Subcutaneous abdominal adipose tissue (tissue), 5 donors: ENCODE measurements at regions not wholly inside any gene's neighbourhood (a gene's known extent, or its start where the extent isn't known, plus 50 kb on each side); places are given as distances from the start of the nearest gene placed in this dataset.

Experiments used
- H3K27ac ChIP-seq: one replicate; pipeline ENCODE4 v1.7.0; 2013; ENCODE audit warnings: low read depth, mild to moderate bottlenecking, inconsistent platforms, low read length, moderate library complexity
- H3K27me3 ChIP-seq, 5 donors: one replicate each; pipeline ENCODE4 v1.7.0; 2013; ENCODE audit warnings: low read length in 5 of 5, inconsistent platforms in 1 of 5; ENCODE audit not compliant: control insufficient read depth in 5 of 5, insufficient read depth in 4 of 5
- H3K36me3 ChIP-seq, 5 donors: one replicate each; pipeline ENCODE4 v1.7.0; 2013; ENCODE audit warnings: low read length in 5 of 5; ENCODE audit not compliant: control insufficient read depth in 5 of 5, insufficient read depth in 5 of 5
- H3K4me1 ChIP-seq, 5 donors: one replicate each; pipeline ENCODE4 v1.7.0; 2013; ENCODE audit warnings: low read length in 5 of 5, mild to moderate bottlenecking in 3 of 5, moderate library complexity in 1 of 5; ENCODE audit not compliant: control insufficient read depth in 5 of 5, insufficient read depth in 5 of 5
- H3K4me3 ChIP-seq, 5 donors: one replicate each; pipeline ENCODE4 v1.7.0; 2013; ENCODE audit warnings: low read length in 5 of 5, low read depth in 1 of 5
- H3K9ac ChIP-seq, 5 donors: one replicate each; pipeline ENCODE4 v1.7.0; 2013; ENCODE audit warnings: low read length in 5 of 5, mild to moderate bottlenecking in 4 of 5, moderate library complexity in 3 of 5
- H3K9me3 ChIP-seq, 5 donors: one replicate each; pipeline ENCODE4 v1.7.0; 2013; ENCODE audit warnings: low read length in 5 of 5; ENCODE audit not compliant: control insufficient read depth in 5 of 5
- donor health status: healthy.
- donor health status: healthy.
- donor health status: healthy.
- donor health status: healthy.
- donor health status: healthy.

GRCh38 chr5:91684625-91685024 is 301.5 kb upstream of the ARRDC3 start:
- Histone ChIP-seq H3K27me3 (no peaks in the 10 kb centered on the region), H3K27ac (no peak overlapping the region), H3K9me3 (no peaks in the 10 kb centered on the region), H3K9ac (no peak overlapping the region), H3K4me1 (no peaks in the 10 kb centered on the region), H3K4me3 (no peak overlapping the region), H3K36me3 (no peaks in the 10 kb centered on the region)

DNA sequence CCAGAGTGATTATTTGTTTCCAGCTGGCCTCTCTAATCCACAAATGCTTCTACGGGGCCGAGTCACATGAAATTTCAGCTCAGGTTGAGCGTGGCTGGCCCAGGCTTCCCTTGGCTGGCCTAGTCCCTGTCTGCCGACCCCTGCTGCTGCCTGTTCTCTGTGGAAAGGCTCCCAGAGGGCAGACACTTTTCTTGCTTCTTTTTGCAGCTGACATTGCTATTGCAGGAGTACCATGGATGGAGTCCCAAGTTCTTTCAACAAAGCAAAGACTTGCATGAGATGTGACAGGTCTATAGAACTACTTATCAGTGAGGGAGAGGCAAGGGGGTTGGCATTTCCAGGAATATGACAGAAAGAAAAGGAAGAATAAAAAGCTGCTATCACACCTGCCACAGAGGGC is 287.4 kb upstream of the ARRDC3 start:
- Histone ChIP-seq H3K4me3 (no peak overlapping the region), H3K27me3 (no peaks in the 10 kb centered on the region), H3K4me1 (no peaks in the 10 kb centered on the region), H3K36me3 (no peaks in the 10 kb centered on the region), H3K9me3 (no peaks in the 10 kb centered on the region), H3K9ac (no peak overlapping the region), H3K27ac (no peak overlapping the region)

GRCh38 chr5:91670122-91670521 is 287.0 kb upstream of the ARRDC3 start:
- H3K27me3 ChIP-seq = no peaks in the 10 kb centered on the region
- no peak overlapping the region for H3K9ac ChIP-seq
- no peak overlapping the region for H3K27ac ChIP-seq
- H3K9me3 ChIP-seq = no peaks in the 10 kb centered on the region
- H3K4me1 ChIP-seq = no peaks in the 10 kb centered on the region
- H3K4me3 ChIP-seq = no peak overlapping the region
- H3K36me3 ChIP-seq = no peaks in the 10 kb centered on the region

- no peak overlapping the region for H3K4me3 ChIP-seq
- H3K4me1 ChIP-seq = no peaks in the 10 kb centered on the region
- no peaks in the 10 kb centered on the region for H3K36me3 ChIP-seq
- no peak overlapping the region for H3K27ac ChIP-seq
- no peaks in the 10 kb centered on the region for H3K9me3 ChIP-seq
- no peak overlapping the region for H3K9ac ChIP-seq
- no peaks in the 10 kb centered on the region for H3K27me3 ChIP-seq
These were observed 285.1 kb upstream of the ARRDC3 start for GRCh38 chr5:91668261-91668660.

DNA sequence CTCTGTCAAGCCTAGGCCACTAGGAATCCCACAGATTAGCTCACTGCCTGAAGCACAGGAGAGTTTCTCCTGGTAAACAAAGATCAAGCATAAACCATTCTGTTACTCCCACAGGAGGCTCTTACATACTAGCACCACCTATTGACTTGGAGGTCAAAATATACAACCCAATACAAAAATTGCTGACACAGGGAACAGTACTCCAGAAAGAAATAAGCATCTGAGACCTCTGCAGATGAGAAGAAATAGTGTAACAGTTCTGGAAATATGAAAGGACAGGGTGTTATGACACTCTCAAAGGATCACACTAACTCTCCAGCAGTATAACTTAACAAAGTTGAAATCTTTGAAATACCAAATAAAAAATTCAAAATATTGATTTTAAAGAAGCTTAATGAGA is 269.6 kb upstream of the ARRDC3 start:
- H3K27me3 ChIP-seq = no peaks in the 10 kb centered on the region
- no peaks in the 10 kb centered on the region for H3K36me3 ChIP-seq
- no peak overlapping the region for H3K9ac ChIP-seq
- no peak overlapping the region for H3K4me3 ChIP-seq
- peaks cover 3 to 31% (median 17%) of the 10 kb centered on the region in 5 donors for H3K9me3 ChIP-seq
- H3K4me1 ChIP-seq = no peaks in the 10 kb centered on the region
- no peak overlapping the region for H3K27ac ChIP-seq

DNA sequence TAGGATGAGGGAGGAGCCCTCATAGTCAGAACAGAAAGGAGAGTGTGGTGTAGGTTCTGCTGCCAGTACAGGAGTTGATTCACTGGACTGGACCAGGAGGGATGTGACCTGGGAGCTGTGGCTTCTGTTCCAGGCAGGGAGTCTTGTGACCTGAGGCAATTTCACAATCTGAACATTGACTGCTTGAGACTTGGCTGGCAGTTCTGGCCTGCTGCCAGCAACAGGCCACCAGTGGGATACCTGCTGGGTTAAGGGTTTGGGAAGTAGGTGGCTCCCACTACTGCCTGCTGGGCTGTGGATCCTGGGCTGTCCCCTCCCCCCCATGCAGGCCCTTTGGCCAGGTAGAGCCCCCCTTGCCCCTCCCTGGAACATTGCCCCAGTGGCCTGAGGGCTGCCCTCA is 268.6 kb upstream of the ARRDC3 start:
- Histone ChIP-seq H3K9me3 (peaks cover 0 to 24% (median 12%) of the 10 kb centered on the region in 5 donors), H3K27me3 (no peaks in the 10 kb centered on the region), H3K4me1 (no peaks in the 10 kb centered on the region), H3K9ac (no peak overlapping the region), H3K4me3 (no peak overlapping the region), H3K27ac (no peak overlapping the region), H3K36me3 (no peaks in the 10 kb centered on the region)

- Histone ChIP-seq H3K9me3 (peaks cover 0 to 2% (median 0%) of the 10 kb centered on the region in 5 donors), H3K27ac (no peak overlapping the region), H3K4me1 (no peaks in the 10 kb centered on the region), H3K36me3 (no peaks in the 10 kb centered on the region), H3K9ac (no peak overlapping the region), H3K4me3 (no peak overlapping the region), H3K27me3 (no peaks in the 10 kb centered on the region)
These were observed 262.2 kb upstream of the ARRDC3 start for GRCh38 chr5:91645347-91645746.

DNA sequence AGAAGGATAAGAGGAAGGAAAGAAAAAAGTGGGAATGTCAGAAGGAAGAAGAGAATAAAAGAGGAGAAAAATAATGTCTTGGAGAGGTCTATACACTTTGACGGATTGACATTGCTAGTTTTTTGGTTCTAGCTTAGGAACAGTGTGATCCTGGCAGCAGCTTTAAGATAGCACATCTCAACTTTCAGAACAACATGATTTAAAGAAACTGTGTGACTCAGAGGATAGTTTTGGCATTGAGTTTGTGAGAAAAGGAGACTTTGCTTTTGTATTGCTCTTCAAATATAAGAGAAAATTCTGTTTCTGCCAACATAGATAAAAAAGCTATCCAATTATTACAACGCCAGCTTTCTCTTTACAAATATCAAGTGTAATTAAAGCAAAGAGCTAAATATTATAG is 260.7 kb upstream of the ARRDC3 start:
- H3K4me3 ChIP-seq = no peak overlapping the region
- no peaks in the 10 kb centered on the region for H3K36me3 ChIP-seq
- no peak overlapping the region for H3K27ac ChIP-seq
- H3K9me3 ChIP-seq = no peaks in the 10 kb centered on the region
- H3K4me1 ChIP-seq = no peaks in the 10 kb centered on the region
- H3K9ac ChIP-seq = no peak overlapping the region
- no peaks in the 10 kb centered on the region for H3K27me3 ChIP-seq

- no peaks in the 10 kb centered on the region for H3K9me3 ChIP-seq
- no peaks in the 10 kb centered on the region for H3K27me3 ChIP-seq
- no peaks in the 10 kb centered on the region for H3K36me3 ChIP-seq
- H3K4me3 ChIP-seq = no peak overlapping the region
- H3K27ac ChIP-seq = no peak overlapping the region
- H3K4me1 ChIP-seq = no peaks in the 10 kb centered on the region
- no peak overlapping the region for H3K9ac ChIP-seq
These were observed 259.5 kb upstream of the ARRDC3 start for GRCh38 chr5:91642581-91642980.

DNA sequence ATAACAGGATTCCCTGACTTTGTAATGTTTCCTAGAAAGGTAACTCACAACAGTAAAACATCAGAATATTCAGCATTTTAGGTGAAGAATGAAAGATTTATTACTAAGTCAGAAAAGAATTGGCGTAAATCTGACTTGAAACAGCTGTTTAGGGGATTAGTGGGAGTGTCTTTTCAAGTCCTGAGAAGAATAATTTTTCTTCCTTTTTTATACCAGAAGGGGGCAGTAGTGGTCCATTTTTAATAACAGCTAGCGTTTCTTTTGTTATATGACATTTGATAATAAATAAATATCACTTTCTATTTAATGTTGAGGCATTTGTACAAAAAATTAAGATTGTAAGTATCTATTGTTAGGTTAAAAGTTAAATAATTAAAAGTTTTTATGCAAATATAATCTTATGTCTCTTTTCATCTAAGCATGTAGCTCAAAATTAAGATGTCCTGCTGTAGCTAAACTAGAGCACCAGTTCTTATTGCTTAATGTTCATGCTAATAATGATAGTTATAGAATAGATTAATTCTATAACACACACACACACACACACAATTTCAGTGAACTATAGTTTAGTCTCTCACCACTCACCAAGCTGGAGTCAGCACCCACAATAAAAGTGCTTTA is 258.7 kb upstream of the ARRDC3 start:
- Histone ChIP-seq H3K9ac (no peak overlapping the region), H3K4me3 (no peak overlapping the region), H3K36me3 (no peaks in the 10 kb centered on the region), H3K27me3 (no peaks in the 10 kb centered on the region), H3K4me1 (no peaks in the 10 kb centered on the region), H3K27ac (no peak overlapping the region), H3K9me3 (no peaks in the 10 kb centered on the region)

DNA sequence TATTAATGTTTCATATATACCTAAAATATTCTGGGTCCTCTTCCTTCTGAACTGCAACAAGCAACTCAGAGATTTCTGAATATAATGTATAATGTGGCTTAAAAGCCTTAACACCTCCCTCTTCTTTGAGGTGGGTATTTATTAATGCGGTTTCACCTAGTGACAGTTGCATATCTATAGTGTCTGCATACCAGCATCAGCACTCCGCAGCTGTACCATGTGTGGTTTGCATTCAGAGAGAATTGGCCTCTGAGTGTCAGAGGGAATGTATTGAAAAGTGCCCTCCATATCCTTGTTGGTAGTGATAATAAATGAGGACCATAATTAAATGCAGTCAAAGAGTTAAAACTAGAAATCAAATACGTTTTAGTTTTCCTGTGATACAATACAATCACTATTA is 256.6 kb upstream of the ARRDC3 start:
- no peaks in the 10 kb centered on the region for H3K27me3 ChIP-seq
- H3K9ac ChIP-seq = no peak overlapping the region
- H3K4me1 ChIP-seq = no peaks in the 10 kb centered on the region
- no peak overlapping the region for H3K27ac ChIP-seq
- H3K36me3 ChIP-seq = no peaks in the 10 kb centered on the region
- H3K9me3 ChIP-seq = no peaks in the 10 kb centered on the region
- no peak overlapping the region for H3K4me3 ChIP-seq
